PC-9 (cell line): ENCODE measurements at regions not wholly inside any gene's neighbourhood (a gene's known extent, or its start where the extent isn't known, plus 50 kb on each side); places are given as distances from the start of the nearest gene placed in this dataset.

Source experiments
- BruUV-seq: library from RNA; stranded (reverse); fragments of 400-500 nt; replicated peaks from 2 replicates; lab custom pipeline; 2021; lab: Mats Ljungman, UMichigan
- CTCF ChIA-PET: fragments of 300-600 bp; sonication (Branson Sonifier 250); formaldehyde crosslinking; loops from one replicate; lab custom pipeline; 2022; ENCODE audit warnings: antibody characterized with exemption; lab: Charles Lee
- POLR2A ChIA-PET: fragments of 300-600 bp; sonication (Branson Sonifier 250); formaldehyde crosslinking; loops from one replicate; lab custom pipeline; 2022; ENCODE audit warnings: antibody characterized with exemption; ENCODE audit not compliant: unreplicated experiment; lab: Charles Lee
- DNase-seq, 2 experiments: peaks; one replicate each; pipeline versions ENCODE4 v3.0.0 to v3.0.0-alpha.2; 2015 to 2022; ENCODE audit warnings: mixed read lengths in 1 of 2
- H2AFZ ChIP-seq: fragments of 200-600 bp; sonication (generic); 2 replicates; pipeline ENCODE4 v1.8.1; 2017; ENCODE audit warnings: antibody characterized with exemption
- H3F3A ChIP-seq: fragments of 200-600 bp; sonication (generic); 2 replicates; pipeline ENCODE4 v1.8.1; 2017; ENCODE audit warnings: antibody characterized with exemption, mild to moderate bottlenecking, low read depth; ENCODE audit not compliant: insufficient read depth
- H3K27ac ChIP-seq: fragments of 200-600 bp; sonication (generic); 2 replicates; pipeline ENCODE4 v1.6.1; 2016; ENCODE audit warnings: mixed run types
- H3K27me3 ChIP-seq: fragments of 200-600 bp; sonication (generic); 2 replicates; pipeline ENCODE4 v1.6.1; 2016; ENCODE audit warnings: low read depth, mixed run types; ENCODE audit not compliant: insufficient read depth
- H3K36me3 ChIP-seq: fragments of 200-600 bp; sonication (generic); 2 replicates; pipeline ENCODE4 v1.6.1; 2016; ENCODE audit warnings: low read depth, mixed run types
- H3K4me1 ChIP-seq: fragments of 200-600 bp; sonication (generic); replicated peaks from 2 replicates; pipeline ENCODE4 v1.6.1; 2016; ENCODE audit warnings: mixed run types; ENCODE audit not compliant: insufficient read depth
- H3K4me2 ChIP-seq: fragments of 200-600 bp; sonication (generic); 2 replicates; pipeline ENCODE4 v1.6.1; 2017; ENCODE audit warnings: mixed run types
- H3K4me3 ChIP-seq: fragments of 200-600 bp; sonication (generic); 2 replicates; pipeline ENCODE4 v1.6.1; 2016; ENCODE audit warnings: mixed run types
- H3K79me2 ChIP-seq: fragments of 200-600 bp; sonication (generic); 2 replicates; pipeline ENCODE4 v1.6.1; 2017; ENCODE audit warnings: low read depth, mixed run types
- H3K9me2 ChIP-seq: fragments of 200-600 bp; sonication (generic); 2 replicates; pipeline ENCODE4 v1.8.1; 2017; ENCODE audit warnings: mild to moderate bottlenecking; ENCODE audit not compliant: insufficient read depth
- H3K9me3 ChIP-seq: fragments of 200-600 bp; sonication (generic); 2 replicates; pipeline ENCODE4 v1.8.1; 2016; ENCODE audit warnings: low read depth; ENCODE audit not compliant: insufficient read depth
- H4K20me1 ChIP-seq: fragments of 200-600 bp; sonication (generic); 2 replicates; pipeline ENCODE4 v1.8.1; 2017; ENCODE audit not compliant: insufficient read depth
- EZH2 ChIP-seq: fragments of 200-600 bp; sonication (generic); IDR thresholded peaks from 2 replicates; pipeline ENCODE4 v1.8.0; 2017; ENCODE audit warnings: antibody characterized with exemption, low read depth
- intact Hi-C: fragments of 100-400 bp; cut with micrococcal nuclease; formaldehyde crosslinking; loops from one replicate; pipeline ENCODE4 v1.10.0; 2022; ENCODE audit not compliant: unreplicated experiment
- TF ChIP-seq, protein P1 (sequence below): fragments of 200-600 bp; sonication (generic); conservative IDR thresholded peaks from 2 replicates; pipeline ENCODE4 v1.6.1; 2017; ENCODE audit warnings: mixed run types, antibody characterized with exemption, mild to moderate bottlenecking, moderate library complexity

DNA sequence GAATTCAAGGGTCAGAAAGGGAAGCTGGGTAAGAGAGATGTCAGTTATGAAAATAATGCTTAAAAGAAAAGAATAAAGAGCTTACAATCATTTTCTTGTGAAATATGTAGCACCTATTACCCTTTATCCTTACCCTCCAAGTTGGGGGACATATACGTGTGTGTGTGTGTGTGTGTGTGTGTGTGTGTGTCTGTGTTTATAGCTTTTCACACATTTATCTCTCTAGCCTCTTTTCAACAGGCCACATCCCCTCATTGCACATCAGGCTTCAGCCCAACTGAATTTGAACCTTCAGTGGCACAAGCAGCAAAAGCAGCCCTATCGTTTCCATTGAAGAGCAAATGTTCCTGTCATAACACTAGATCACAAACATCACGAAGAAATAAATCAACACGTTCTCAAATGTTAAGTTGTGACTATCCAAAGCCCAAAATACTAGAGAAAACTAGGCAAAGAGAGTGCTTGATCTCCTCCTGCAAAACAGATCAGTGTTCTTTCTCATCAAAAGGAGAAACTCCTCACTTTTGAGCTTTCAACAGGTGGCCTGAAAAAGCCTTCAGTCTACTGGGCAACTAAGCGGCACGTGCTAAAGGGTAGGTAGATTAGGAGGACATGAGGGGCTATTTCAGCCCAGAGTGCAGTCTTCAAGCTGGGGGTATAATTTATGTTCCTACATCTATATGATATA, 416.4 kb downstream of the EFNA5 start:
- Histone ChIP-seq H3K79me2 (no peaks in the 10 kb centered on the region), H4K20me1 (no peaks in the 10 kb centered on the region), H3K4me3 (no peak overlapping the region), H3K9me3 (0 out of 2 replicates have a peak, but pooled peaks cover 3% of the 10 kb centered on the region), H3F3A (no peaks in the 10 kb centered on the region), H3K27ac (no peak overlapping the region), H3K36me3 (no peaks in the 10 kb centered on the region), H3K4me2 (no peak overlapping the region), H3K9me2 (no peaks in the 10 kb centered on the region), H3K27me3 (no peaks in the 10 kb centered on the region), H3K4me1 (no peaks in the 10 kb centered on the region), H2AFZ (no peak overlapping the region)
- ChIA-PET CTCF (no interaction called here), POLR2A (interaction anchor here (0.6 kb wide), 1 partner anchor 380 kb away, joined by 5 read pairs; no protein-coding TSS in a partner anchor)
- TF ChIP-seq, protein P1, sequence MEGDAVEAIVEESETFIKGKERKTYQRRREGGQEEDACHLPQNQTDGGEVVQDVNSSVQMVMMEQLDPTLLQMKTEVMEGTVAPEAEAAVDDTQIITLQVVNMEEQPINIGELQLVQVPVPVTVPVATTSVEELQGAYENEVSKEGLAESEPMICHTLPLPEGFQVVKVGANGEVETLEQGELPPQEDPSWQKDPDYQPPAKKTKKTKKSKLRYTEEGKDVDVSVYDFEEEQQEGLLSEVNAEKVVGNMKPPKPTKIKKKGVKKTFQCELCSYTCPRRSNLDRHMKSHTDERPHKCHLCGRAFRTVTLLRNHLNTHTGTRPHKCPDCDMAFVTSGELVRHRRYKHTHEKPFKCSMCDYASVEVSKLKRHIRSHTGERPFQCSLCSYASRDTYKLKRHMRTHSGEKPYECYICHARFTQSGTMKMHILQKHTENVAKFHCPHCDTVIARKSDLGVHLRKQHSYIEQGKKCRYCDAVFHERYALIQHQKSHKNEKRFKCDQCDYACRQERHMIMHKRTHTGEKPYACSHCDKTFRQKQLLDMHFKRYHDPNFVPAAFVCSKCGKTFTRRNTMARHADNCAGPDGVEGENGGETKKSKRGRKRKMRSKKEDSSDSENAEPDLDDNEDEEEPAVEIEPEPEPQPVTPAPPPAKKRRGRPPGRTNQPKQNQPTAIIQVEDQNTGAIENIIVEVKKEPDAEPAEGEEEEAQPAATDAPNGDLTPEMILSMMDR, result no peak
- no peak for TF ChIP-seq EZH2
- no TSS peak for BruUV-seq
- intact Hi-C loops, result no loop called here
- DNase-seq, result no peak

DNA sequence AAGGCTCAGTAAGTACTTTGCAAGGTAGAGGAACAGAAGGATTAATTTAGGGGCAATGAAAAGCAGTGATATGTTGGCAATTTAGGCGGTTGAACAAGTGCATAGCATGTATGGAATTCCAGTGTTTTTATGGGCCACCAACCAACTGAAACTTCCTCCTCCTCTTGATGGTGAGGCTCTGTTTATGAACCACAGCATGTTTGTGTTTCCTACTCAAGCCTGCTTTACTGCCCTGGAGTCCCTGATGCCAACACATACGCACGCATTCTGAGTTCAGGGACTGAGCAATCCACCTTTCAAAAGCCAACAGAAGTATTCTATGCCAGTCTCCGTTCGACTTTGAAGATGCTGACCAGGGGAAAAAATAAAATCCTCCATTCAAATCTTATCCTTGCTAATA, 417.5 kb downstream of the EFNA5 start:
- POLR2A ChIA-PET, result interaction anchor here (0.7 kb wide), 1 partner anchor 315 kb away, joined by 3 read pairs; no protein-coding TSS in a partner anchor
- no peaks in the 10 kb centered on the region for H4K20me1 ChIP-seq
- intact Hi-C loops, result no loop called here
- no peaks in the 10 kb centered on the region for H3F3A ChIP-seq
- no peak overlapping the region for H3K4me3 ChIP-seq
- no peak overlapping the region for H2AFZ ChIP-seq
- no peak overlapping the region for H3K27ac ChIP-seq
- DNase-seq, result no peak
- no peaks in the 10 kb centered on the region for H3K9me2 ChIP-seq
- 0 out of 2 replicates have a peak, but pooled peaks cover 3% of the 10 kb centered on the region for H3K9me3 ChIP-seq
- BruUV-seq, result no TSS peak
- TF ChIP-seq, protein P1, result no peak
- TF ChIP-seq EZH2, result no peak
- CTCF ChIA-PET, result no interaction called here
- no peaks in the 10 kb centered on the region for H3K27me3 ChIP-seq
- H3K36me3 ChIP-seq, result no peaks in the 10 kb centered on the region
- no peaks in the 10 kb centered on the region for H3K79me2 ChIP-seq
- no peaks in the 10 kb centered on the region for H3K4me1 ChIP-seq
- H3K4me2 ChIP-seq, result no peak overlapping the region

DNA sequence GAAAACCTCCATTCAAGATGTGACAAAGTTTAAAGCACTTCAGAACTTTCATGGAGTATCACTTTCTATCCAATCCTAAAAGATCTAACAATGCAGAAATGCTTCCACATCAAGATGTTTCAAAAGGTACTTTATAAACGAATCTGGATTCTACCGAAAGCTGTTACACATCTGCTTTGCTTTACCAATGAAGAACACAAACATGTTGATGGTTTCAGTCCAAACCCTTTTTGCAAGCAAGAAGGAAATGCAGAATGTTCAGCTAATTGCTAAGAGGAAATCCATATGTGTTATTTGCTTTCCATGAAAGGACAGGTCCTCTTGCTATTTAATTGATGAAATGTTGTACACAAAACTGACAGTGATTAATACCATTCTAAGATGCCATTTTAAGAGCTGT, 419.6 kb downstream of the EFNA5 start:
- Histone ChIP-seq H3K36me3 (no peaks in the 10 kb centered on the region), H3K4me3 (no peak overlapping the region), H3K27ac (no peak overlapping the region), H3K4me2 (no peak overlapping the region), H3F3A (no peaks in the 10 kb centered on the region), H3K79me2 (no peaks in the 10 kb centered on the region), H4K20me1 (no peaks in the 10 kb centered on the region), H3K9me3 (0 out of 2 replicates have a peak, but pooled peaks cover 3% of the 10 kb centered on the region), H3K9me2 (no peaks in the 10 kb centered on the region), H2AFZ (no peak overlapping the region), H3K27me3 (no peaks in the 10 kb centered on the region), H3K4me1 (no peaks in the 10 kb centered on the region)
- no peak for TF ChIP-seq EZH2
- TF ChIP-seq, protein P1, result no peak
- peak in 1 of 2 experiments; percentile 13 for DNase-seq
- POLR2A ChIA-PET, result no interaction called here
- intact Hi-C loops, result no loop called here
- CTCF ChIA-PET, result interaction anchor here (0.5 kb wide), 1 partner anchor 44 kb away, joined by 4 read pairs; no protein-coding TSS in a partner anchor
- BruUV-seq, result no TSS peak
